HCT116 (cell line): ENCODE measurements at regions not wholly inside any gene's neighbourhood (a gene's known extent, or its start where the extent isn't known, plus 50 kb on each side); places are given as distances from the start of the nearest gene placed in this dataset.

Experiments
- ATF3 ChIP-seq: IDR thresholded peaks from 2 replicates; pipeline ENCODE4 v1.6.1; 2012
- CTCF ChIP-seq, 3 experiments: fragments of 200-600 bp in 1 of 3; sonication (generic) in 1 of 3; IDR thresholded peaks in 2 of 3; conservative IDR thresholded peaks in 1 of 3; 2 replicates each; pipeline ENCODE4 v1.5.1; 2012 to 2017; ENCODE audit warnings: low read depth in 2 of 3, low read length in 2 of 3, antibody characterized with exemption in 1 of 3, borderline replicate concordance in 1 of 3, control low read depth in 1 of 3, mild to moderate bottlenecking in 1 of 3, mixed read lengths in 1 of 3, mixed run types in 1 of 3, moderate library complexity in 1 of 3; ENCODE audit not compliant: insufficient read depth in 1 of 3
- EGR1 ChIP-seq: IDR thresholded peaks from 2 replicates; pipeline ENCODE4 v1.6.1; 2012; ENCODE audit warnings: low read depth
- EZH2 ChIP-seq: fragments of 200-600 bp; sonication (generic); IDR thresholded peaks from 2 replicates; pipeline ENCODE4 v1.6.1; 2017; ENCODE audit warnings: antibody characterized with exemption, mixed run types
- EZH2phosphoT487 ChIP-seq: fragments of 200-600 bp; IDR thresholded peaks from 2 replicates; pipeline ENCODE4 v1.6.1; 2018; ENCODE audit warnings: antibody characterized with exemption, borderline replicate concordance
- JUND ChIP-seq: IDR thresholded peaks from 2 replicates; pipeline ENCODE4 v1.6.1; 2012
- MAX ChIP-seq: IDR thresholded peaks from 2 replicates; pipeline ENCODE4 v1.6.1; 2012
- POLR2A ChIP-seq: IDR thresholded peaks from 2 replicates; pipeline ENCODE4 v1.7.0; 2011; ENCODE audit warnings: borderline replicate concordance; ENCODE audit not compliant: insufficient read depth, insufficient read length; ENCODE audit errors: extremely low read depth
- POLR2AphosphoS5 ChIP-seq: IDR thresholded peaks from 2 replicates; pipeline ENCODE4 v1.6.1; 2011; ENCODE audit warnings: mild to moderate bottlenecking, low read depth, low read length, moderate library complexity
- TCF7L2 ChIP-seq: IDR thresholded peaks from 2 replicates; pipeline ENCODE4 v1.7.0; 2011; ENCODE audit warnings: borderline replicate concordance, inconsistent platforms; ENCODE audit not compliant: insufficient read depth, insufficient read length; ENCODE audit errors: extremely low read depth
- ZBTB33 ChIP-seq: IDR thresholded peaks from 2 replicates; pipeline ENCODE4 v1.6.1; 2011; ENCODE audit warnings: mild to moderate bottlenecking, low read length, moderate library complexity; ENCODE audit not compliant: insufficient replicate concordance; ENCODE audit errors: extremely low read depth

- TF ChIP-seq CTCF (IDR thresholded peaks at IDR 0.05 in 2 of 3, conservative IDR thresholded peaks at IDR 0.05 in 1 of 3; ENCODE audit: borderline replicate concordance in 1 of 3, insufficient read depth in 1 of 3, low read depth in 2 of 3, low read length in 2 of 3): no peak
- TF ChIP-seq ATF3: no peak
- no peak for TF ChIP-seq TCF7L2
- TF ChIP-seq POLR2A: no peak
- no peak for TF ChIP-seq EGR1
- no peak for TF ChIP-seq EZH2phosphoT487
- TF ChIP-seq JUND: no peak
- no peak for TF ChIP-seq MAX
- no peak for TF ChIP-seq EZH2
- no peak for TF ChIP-seq ZBTB33
- TF ChIP-seq POLR2AphosphoS5: no peak
Observed at GRCh38 chr10:3625959-3626751, 158.9 kb downstream of the KLF6 start.
